Keratinocyte (primary cell): ENCODE measurements at regions not wholly inside any gene's neighbourhood (a gene's known extent, or its start where the extent isn't known, plus 50 kb on each side); places are given as distances from the start of the nearest gene placed in this dataset.

Experiments used
- DNase-seq: peaks from one replicate; pipeline ENCODE4 v3.0.0-alpha.2; 2011; ENCODE audit warnings: low read depth, missing footprints, low spot score
- FAIRE-seq: peaks from 2 replicates; lab custom pipeline; 2011; peaks lifted over from hg19 to GRCh38; lab: Jason Lieb, UNC
- H2AFZ ChIP-seq: 2 replicates; pipeline ENCODE4 v1.6.0; 2012; ENCODE audit warnings: low read length, control low read depth, inconsistent platforms; ENCODE audit not compliant: control insufficient read depth
- H3K27ac ChIP-seq: 2 replicates; pipeline ENCODE4 v1.5.1; 2011; ENCODE audit warnings: low read length; ENCODE audit not compliant: control insufficient read depth, insufficient read depth
- H3K27me3 ChIP-seq: 3 replicates; pipeline ENCODE4 v1.6.0; 2011; ENCODE audit warnings: low read length; ENCODE audit not compliant: control insufficient read depth, insufficient read depth; ENCODE audit errors: extremely low read depth
- H3K36me3 ChIP-seq, 2 experiments: 2 replicates in 1 of 2; 3 replicates in 1 of 2; pipeline ENCODE4 v1.5.1; 2011; ENCODE audit warnings: low read length in 2 of 2, mild to moderate bottlenecking in 1 of 2; ENCODE audit not compliant: control insufficient read depth in 2 of 2, insufficient read depth in 2 of 2; ENCODE audit errors: extremely low read depth in 1 of 2
- H3K4me1 ChIP-seq: 3 replicates; pipeline ENCODE4 v1.5.1; 2011; ENCODE audit warnings: low read length; ENCODE audit not compliant: control insufficient read depth, insufficient read depth; ENCODE audit errors: extremely low read depth
- H3K4me2 ChIP-seq: 3 replicates; pipeline ENCODE4 v1.6.0; 2011; ENCODE audit warnings: low read depth, low read length; ENCODE audit not compliant: control insufficient read depth, insufficient read depth; ENCODE audit errors: extremely low read depth
- H3K4me3 ChIP-seq, 3 experiments: fragments of 200-600 bp in 1 of 3; sonication (generic) in 1 of 3; 2 replicates in 2 of 3; 3 replicates in 1 of 3; pipeline ENCODE4 v1.5.1; 2011 to 2016; ENCODE audit warnings: low read length in 3 of 3, mild to moderate bottlenecking in 3 of 3, control low read depth in 2 of 3, inconsistent platforms in 1 of 3, low read depth in 1 of 3, mixed read lengths in 1 of 3, mixed run types in 1 of 3, moderate library complexity in 1 of 3; ENCODE audit not compliant: control insufficient read depth in 2 of 3, insufficient read depth in 2 of 3; ENCODE audit errors: extremely low read depth in 1 of 3
- H3K79me2 ChIP-seq: 2 replicates; pipeline ENCODE4 v1.6.0; 2012; ENCODE audit warnings: low read length; ENCODE audit not compliant: control insufficient read depth, insufficient read depth
- H3K9ac ChIP-seq: 3 replicates; pipeline ENCODE4 v1.6.0; 2011; ENCODE audit warnings: low read length; ENCODE audit not compliant: control insufficient read depth, insufficient read depth; ENCODE audit errors: extremely low read depth
- H3K9me1 ChIP-seq: 3 replicates; pipeline ENCODE4 v1.6.0; 2011; ENCODE audit warnings: low read length; ENCODE audit not compliant: control insufficient read depth, insufficient read depth; ENCODE audit errors: extremely low read depth
- H3K9me3 ChIP-seq: 2 replicates; pipeline ENCODE4 v1.5.1; 2012; ENCODE audit warnings: low read depth, low read length; ENCODE audit not compliant: control insufficient read depth
- H4K20me1 ChIP-seq: 3 replicates; pipeline ENCODE4 v1.6.0; 2011; ENCODE audit warnings: low read length; ENCODE audit not compliant: control insufficient read depth, insufficient read depth; ENCODE audit errors: extremely low read depth
- EZH2 ChIP-seq: IDR thresholded peaks from one replicate; pipeline ENCODE4 v1.6.1; 2012; ENCODE audit warnings: inconsistent platforms, mild to moderate bottlenecking, low read length, moderate library complexity
- dilution Hi-C: fragments of 300-500 bp; cut with MboI; formaldehyde crosslinking; loops from one replicate; pipeline ENCODE4 v1.7.0; 2020; ENCODE audit warnings: low sequenced_read_pairs; ENCODE audit not compliant: extremely low pct_ligation_motif_present
- TF ChIP-seq, protein P1 (sequence below), 3 experiments: IDR thresholded peaks in 1 of 3; conservative IDR thresholded peaks in 1 of 3; optimal IDR thresholded peaks in 1 of 3; 2 replicates in 2 of 3; 3 replicates in 1 of 3; pipeline versions ENCODE3 to v1.5.1; 2011; ENCODE audit warnings: low read length in 3 of 3, mild to moderate bottlenecking in 3 of 3, moderate library complexity in 2 of 3, control low read depth in 1 of 3, inconsistent platforms in 1 of 3; ENCODE audit not compliant: insufficient read depth in 2 of 3; ENCODE audit errors: extremely low read depth in 1 of 3

GRCh38 chr6:74752303-74752702 lies 453.6 kb downstream of the COL12A1 start:
- Histone ChIP-seq H4K20me1 (no peaks in the 10 kb centered on the region), H3K27ac (no peak overlapping the region), H3K79me2 (no peaks in the 10 kb centered on the region), H3K4me1 (peaks cover 30% of the 10 kb centered on the region), H2AFZ (no peak overlapping the region), H3K4me3 (no peak overlapping the region), H3K9me1 (peaks cover 2% of the 10 kb centered on the region), H3K36me3 (no peaks in the 10 kb centered on the region), H3K27me3 (no peaks in the 10 kb centered on the region), H3K9me3 (no peaks in the 10 kb centered on the region), H3K9ac (no peak overlapping the region), H3K4me2 (peak overlapping the region; percentile 17)
- FAIRE-seq: no peak
- dilution Hi-C loops: no loop called here
- TF ChIP-seq EZH2: no peak
- DNase-seq: no peak

- H3K9me1 ChIP-seq: peaks cover 2% of the 10 kb centered on the region
- no peak for TF ChIP-seq EZH2
- TF ChIP-seq, protein P1, sequence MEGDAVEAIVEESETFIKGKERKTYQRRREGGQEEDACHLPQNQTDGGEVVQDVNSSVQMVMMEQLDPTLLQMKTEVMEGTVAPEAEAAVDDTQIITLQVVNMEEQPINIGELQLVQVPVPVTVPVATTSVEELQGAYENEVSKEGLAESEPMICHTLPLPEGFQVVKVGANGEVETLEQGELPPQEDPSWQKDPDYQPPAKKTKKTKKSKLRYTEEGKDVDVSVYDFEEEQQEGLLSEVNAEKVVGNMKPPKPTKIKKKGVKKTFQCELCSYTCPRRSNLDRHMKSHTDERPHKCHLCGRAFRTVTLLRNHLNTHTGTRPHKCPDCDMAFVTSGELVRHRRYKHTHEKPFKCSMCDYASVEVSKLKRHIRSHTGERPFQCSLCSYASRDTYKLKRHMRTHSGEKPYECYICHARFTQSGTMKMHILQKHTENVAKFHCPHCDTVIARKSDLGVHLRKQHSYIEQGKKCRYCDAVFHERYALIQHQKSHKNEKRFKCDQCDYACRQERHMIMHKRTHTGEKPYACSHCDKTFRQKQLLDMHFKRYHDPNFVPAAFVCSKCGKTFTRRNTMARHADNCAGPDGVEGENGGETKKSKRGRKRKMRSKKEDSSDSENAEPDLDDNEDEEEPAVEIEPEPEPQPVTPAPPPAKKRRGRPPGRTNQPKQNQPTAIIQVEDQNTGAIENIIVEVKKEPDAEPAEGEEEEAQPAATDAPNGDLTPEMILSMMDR (optimal IDR thresholded peaks at IDR 0.05 in 1 of 3, IDR thresholded peaks at IDR 0.05 in 1 of 3, conservative IDR thresholded peaks at IDR 0.05 in 1 of 3; ENCODE audit: extremely low read depth in 1 of 3, insufficient read depth in 2 of 3, low read length in 3 of 3): no peak
- H3K79me2 ChIP-seq: no peaks in the 10 kb centered on the region
- DNase-seq: no peak
- no peak overlapping the region for H3K4me2 ChIP-seq
- H2AFZ ChIP-seq: no peak overlapping the region
- no peaks in the 10 kb centered on the region for H4K20me1 ChIP-seq
- no peak overlapping the region for H3K4me3 ChIP-seq
- H3K27me3 ChIP-seq: no peaks in the 10 kb centered on the region
- H3K27ac ChIP-seq: no peak overlapping the region
- dilution Hi-C loops: no loop called here
- no peak for FAIRE-seq
- H3K36me3 ChIP-seq: no peaks in the 10 kb centered on the region
- H3K4me1 ChIP-seq: peaks cover 30% of the 10 kb centered on the region
- H3K9me3 ChIP-seq: no peaks in the 10 kb centered on the region
- no peak overlapping the region for H3K9ac ChIP-seq
Measured at GRCh38 chr6:74750826-74751225, 455.0 kb downstream of the COL12A1 start.
